GM19240 (cell line): ENCODE measurements at regions not wholly inside any gene's neighbourhood (a gene's known extent, or its start where the extent isn't known, plus 50 kb on each side); places are given as distances from the start of the nearest gene placed in this dataset.
"Not testable (repeated sequence)": the region's sequence is repeated elsewhere in the genome, so short reads cannot be mapped to it uniquely, and the experiment has no call there.

Source experiments
- DNase-seq: peaks from one replicate; pipeline ENCODE4 v3.0.0; 2011; ENCODE audit warnings: low spot score; ENCODE audit not compliant: insufficient read length

DNA sequence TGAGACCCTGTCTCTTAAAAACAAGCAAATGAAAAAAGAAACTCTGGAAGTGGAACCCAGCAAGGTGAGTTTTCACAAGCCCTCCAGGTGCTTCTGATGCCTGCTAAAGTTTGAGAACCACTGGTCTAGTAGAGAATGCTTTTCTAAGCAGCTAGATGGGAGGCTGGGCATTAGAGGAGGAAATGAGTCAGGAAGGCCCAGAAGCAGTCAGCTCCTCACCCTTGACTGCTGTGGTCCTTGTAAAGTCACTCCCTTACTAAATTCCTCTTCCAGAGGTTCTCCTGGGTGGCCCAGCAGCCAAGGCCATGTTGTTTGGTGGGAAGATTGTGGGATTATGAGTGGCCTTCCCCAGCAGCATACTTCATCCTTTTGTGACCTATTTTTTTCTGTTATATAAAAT lies 52.0 kb upstream of the FYN start:
- no peak for DNase-seq

GRCh38 chr6:111926731-111927302 lies 53.6 kb upstream of the FYN start:
- no peak for DNase-seq

DNA sequence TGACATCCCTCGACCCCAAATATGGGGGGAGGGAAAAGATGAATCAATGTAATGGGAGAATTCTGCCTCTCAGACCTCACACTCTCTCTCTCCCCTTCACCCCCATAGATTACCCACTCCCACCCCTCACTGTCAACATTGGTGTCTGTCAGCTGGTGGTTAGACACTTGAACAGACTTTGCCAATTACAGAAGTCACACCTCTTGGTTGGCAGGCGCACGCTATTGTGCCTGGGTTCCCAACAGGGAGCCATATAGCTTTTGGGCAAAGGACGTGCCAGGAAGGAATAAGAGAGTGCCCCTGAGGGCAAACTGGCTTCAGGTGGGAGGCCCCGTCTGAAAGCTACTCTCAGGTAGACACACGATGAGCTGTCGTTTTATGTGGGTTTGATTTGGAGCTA lies 54.1 kb upstream of the FYN start:
- DNase-seq: no peak

DNA sequence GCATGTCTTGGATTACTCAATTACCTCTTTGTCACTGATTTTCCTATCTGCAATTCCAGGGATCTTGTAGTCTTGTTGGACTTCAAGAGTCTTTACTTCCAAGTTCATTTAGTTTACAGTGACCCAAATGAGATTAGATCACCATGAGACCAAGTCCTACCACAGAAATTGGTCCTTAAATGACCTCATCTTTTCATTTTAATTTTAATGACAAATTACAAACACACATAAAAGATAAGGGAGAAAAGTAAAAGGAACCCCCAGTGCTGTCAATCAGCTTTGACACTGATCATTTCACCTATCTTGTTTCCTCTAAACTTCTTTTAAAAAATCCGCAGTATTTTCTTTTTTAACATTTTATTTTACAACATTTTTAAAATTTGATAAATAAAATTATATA lies 54.9 kb upstream of the FYN start:
- DNase-seq: no peak

- not testable (repeated sequence) for DNase-seq
These were observed 61.4 kb upstream of the FYN start for GRCh38 chr6:111934611-111935010.

DNA sequence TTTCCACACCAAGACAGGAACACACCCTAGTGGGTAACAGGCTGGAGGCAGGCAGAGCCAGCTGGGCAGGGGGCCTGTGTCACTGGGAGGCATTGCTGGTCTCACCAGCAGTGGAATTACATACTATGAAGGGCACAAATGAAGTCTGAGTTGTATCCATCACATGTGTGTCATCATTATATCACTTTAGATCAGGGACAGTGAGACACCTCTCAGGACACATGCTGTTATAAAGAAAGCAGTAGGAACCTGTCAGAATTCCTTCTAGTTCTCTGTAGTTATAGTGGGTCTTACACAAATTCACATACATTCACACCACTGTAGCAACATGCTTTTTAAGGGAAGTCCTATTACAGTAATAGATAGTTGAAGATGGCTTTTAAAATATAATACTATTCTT lies 63.5 kb upstream of the FYN start:
- no peak for DNase-seq

- DNase-seq: no peak
These were observed 65.5 kb upstream of the FYN start for GRCh38 chr6:111938710-111939109.

DNA sequence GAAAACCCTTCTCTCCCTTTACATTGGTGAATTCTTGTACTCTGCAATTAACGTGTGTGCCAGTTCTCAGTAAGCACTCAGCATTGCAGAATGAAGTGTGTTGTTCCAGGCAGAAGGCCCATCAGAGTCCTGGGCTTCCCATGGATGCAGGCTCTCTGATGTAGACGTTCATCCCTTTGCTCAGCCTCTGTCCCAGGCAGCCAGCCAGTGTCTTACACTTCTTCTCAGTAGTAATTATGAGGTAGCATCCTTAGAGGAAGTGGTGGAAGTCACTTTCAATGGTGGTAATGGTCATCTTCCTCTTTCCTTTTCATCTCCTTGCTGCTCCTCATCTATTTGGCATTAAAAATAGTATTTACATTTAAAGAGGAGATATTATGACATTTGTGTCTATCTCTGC lies 66.7 kb upstream of the FYN start:
- DNase-seq: no peak

GRCh38 chr6:111940801-111941200 lies 67.5 kb upstream of the FYN start:
- DNase-seq: no peak

- no peak for DNase-seq
These were observed 68.6 kb upstream of the FYN start for GRCh38 chr6:111941686-111942330.

GRCh38 chr6:111942561-111942960 lies 69.3 kb upstream of the FYN start:
- no peak for DNase-seq

DNA sequence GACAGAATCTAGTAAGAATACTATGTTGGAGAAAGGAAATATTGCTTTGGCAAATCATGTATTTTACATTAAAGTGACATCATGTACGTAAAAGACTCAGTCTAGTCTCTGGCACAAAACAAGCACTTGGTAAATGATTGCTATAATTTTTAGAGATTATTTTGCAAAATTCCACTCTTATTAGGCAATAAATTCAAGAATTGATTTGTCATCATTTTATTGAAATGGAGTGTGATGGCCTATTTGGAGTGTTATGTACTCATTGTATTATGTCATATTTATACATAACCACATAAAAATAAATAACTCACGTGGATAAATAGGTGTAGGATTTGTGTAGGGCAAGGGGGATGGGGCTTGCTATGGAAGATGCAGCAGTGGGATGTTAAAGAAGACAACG lies 70.0 kb upstream of the FYN start:
- DNase-seq: no peak

GRCh38 chr6:111943726-111944125 lies 70.5 kb upstream of the FYN start:
- DNase-seq: no peak

- DNase-seq: no peak
These were observed 71.3 kb upstream of the FYN start for GRCh38 chr6:111944541-111944940.

GRCh38 chr6:111949546-111949945 lies 76.3 kb upstream of the FYN start:
- DNase-seq: no peak

DNA sequence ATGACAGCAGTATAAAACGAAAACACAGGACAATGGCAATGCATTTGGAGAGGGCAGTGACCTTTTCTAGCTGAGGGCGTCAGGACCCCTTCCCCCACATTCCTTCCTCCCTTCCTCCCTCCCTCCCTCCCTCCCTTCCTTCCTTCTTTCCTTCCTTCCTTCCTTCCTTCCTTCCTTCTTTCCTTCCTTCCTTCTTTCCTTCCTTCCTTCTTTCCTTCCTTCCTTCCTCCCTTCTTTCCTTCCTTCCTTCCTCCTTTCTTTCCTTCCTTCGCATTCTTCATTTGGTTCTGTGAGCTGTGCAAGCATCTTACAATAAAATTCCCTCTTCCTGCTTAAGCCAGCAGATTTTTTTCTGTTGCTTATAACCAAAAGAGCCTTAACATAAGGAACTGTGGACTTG lies 76.7 kb upstream of the FYN start:
- DNase-seq: not testable (repeated sequence)

DNA sequence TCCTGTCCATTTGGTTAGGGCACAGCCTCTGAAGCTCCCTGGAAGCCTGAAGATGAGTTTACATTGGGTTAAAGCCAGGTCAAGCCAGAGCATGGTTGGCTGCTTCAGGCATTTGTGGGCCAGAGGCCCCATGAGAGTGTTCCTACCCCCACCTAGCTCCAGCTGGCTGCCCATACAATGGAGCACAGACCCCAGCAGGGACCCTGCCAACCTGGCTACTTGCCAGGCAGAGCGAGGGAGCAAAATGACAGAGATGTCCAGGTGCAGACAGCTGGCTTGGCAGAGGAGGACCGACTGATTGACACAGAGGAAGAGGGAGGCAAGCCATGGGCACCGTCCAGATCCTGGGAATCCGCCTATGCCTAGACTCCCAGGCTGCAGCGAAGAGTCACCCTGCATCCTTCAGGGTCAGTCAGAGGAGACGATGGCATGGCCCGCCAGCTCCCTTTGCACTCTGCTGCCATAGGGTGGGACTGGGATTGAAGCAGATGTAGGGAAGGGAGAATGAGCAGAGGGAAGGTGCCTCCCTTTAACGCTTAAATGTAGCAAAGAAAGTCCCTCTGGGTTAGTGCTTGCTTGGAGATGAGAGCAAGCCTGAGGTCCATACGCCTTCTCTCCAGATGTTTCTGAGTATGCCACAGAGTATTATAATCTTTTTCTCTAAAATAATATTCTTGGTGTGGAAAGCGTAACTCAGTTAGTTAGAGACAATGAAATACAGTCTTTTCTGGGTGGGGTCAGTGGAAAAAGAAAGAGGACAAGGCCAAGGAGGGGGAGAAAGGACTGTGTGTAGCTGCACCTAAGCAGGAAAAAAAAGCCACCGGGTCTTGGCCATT lies 77.6 kb upstream of the FYN start:
- DNase-seq: no peak

GRCh38 chr6:111951497-111952085 lies 78.3 kb upstream of the FYN start:
- DNase-seq: no peak

GRCh38 chr6:111952274-111952673 lies 79.0 kb upstream of the FYN start:
- no peak for DNase-seq

DNA sequence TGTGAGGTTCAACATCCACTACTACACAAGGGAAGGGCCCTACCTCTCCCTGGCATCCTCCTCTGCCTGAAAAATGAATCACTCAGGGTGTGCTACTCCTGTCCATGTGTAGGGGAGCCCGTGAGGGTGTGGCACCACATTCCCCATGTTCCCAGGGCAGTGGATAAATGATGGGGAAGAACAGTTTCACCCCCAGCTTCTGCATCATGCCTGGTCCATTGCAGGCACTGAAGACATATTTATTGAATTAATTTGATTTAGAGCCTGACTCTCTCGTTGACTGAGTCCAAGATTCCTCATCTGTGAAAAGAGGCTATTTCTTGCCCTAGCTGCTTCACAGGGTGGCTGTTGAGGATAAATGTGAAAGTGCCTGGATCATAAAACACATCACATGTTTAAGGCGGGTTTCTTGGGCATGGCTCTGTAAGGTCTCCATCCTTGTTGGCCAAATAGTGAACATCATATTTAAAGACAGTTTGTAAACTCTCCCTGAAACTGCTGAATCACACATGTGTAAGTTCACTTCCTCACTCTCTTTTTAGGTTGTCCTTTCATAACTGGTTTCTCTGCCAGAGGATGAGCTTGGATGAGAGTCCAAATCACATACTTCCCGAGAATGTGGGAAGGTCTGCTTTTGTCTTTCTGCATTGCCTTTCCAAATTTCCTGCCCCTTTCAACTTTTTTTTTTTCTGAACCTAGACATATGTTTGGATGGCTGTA lies 79.7 kb upstream of the FYN start:
- no peak for DNase-seq

DNA sequence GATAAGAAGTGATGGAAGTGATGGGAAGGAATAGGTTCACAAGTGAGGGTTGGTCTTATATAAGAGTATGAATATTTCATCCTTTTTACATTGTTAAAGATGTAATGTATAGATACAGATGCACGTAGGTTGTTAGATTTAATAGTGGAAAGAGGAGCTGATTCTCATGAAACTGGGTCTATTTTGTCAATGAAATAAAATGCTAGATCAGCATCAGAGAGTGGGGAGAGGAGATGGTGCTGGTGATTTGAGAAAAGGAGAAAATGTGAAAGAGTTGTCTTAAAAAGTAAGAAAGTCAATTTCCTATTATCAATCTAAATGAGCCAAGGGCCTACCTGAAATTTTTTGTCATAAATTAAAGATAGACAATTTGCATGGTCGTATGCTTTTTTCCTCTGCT lies 82.8 kb upstream of the FYN start:
- no peak for DNase-seq
